ENCODE measurements at regions not wholly inside any gene's neighbourhood (a gene's known extent, or its start where the extent isn't known, plus 50 kb on each side); places are given as distances from the start of the nearest gene placed in this dataset.
A peak's percentile ranks its signal among the peaks of the same experiment; 100 is the strongest.

- no peak overlapping the region for H3K27ac ChIP-seq (ENCODE audit: low read length)
- H3K4me3 ChIP-seq (ENCODE audit: low read depth in 1 of 2, low read length in 2 of 2): no peak overlapping the region
- no peaks in the 10 kb centered on the region for H3K9me3 ChIP-seq (ENCODE audit: control insufficient read depth in 1 of 2, low read length in 2 of 2)
Measured at GRCh38 chr21:33978585-33978984, 63.0 kb upstream of the ATP5PO start.

GRCh38 chr21:33977721-33978369, 62.2 kb upstream of the ATP5PO start:
- peaks cover 0 to 11% of the 10 kb centered on the region in 2 donors for H3K4me1 ChIP-seq (ENCODE audit: control insufficient read depth in 1 of 2, insufficient read depth in 2 of 2, low read length in 2 of 2)

More at GRCh38 chr21:33978585-33978984, 63.0 kb upstream of the ATP5PO start:
- no peaks in the 10 kb centered on the region for H3K27me3 ChIP-seq (ENCODE audit: low read depth, low read length)
- no peaks in the 10 kb centered on the region for H3K36me3 ChIP-seq (ENCODE audit: control insufficient read depth in 1 of 2, insufficient read depth in 2 of 2, low read length in 2 of 2)
- H3K4me1 ChIP-seq (ENCODE audit: control insufficient read depth in 1 of 2, insufficient read depth in 2 of 2, low read length in 2 of 2): peaks cover 0 to 11% of the 10 kb centered on the region in 2 donors

GRCh38 chr21:33977017-33977720, 61.6 kb upstream of the ATP5PO start:
- Histone ChIP-seq H3K4me1 (ENCODE audit: control insufficient read depth in 1 of 2, insufficient read depth in 2 of 2, low read length in 2 of 2) (peaks cover 0 to 11% of the 10 kb centered on the region in 2 donors), H3K36me3 (ENCODE audit: control insufficient read depth in 1 of 2, insufficient read depth in 2 of 2, low read length in 2 of 2) (no peaks in the 10 kb centered on the region), H3K27me3 (ENCODE audit: low read depth, low read length) (no peaks in the 10 kb centered on the region), H3K27ac (ENCODE audit: low read length) (no peak overlapping the region), H3K4me3 (ENCODE audit: low read depth in 1 of 2, low read length in 2 of 2) (no peak overlapping the region), H3K9me3 (ENCODE audit: control insufficient read depth in 1 of 2, low read length in 2 of 2) (no peaks in the 10 kb centered on the region)

More at GRCh38 chr21:33977721-33978369, 62.2 kb upstream of the ATP5PO start:
- Histone ChIP-seq H3K27me3 (ENCODE audit: low read depth, low read length) (no peaks in the 10 kb centered on the region), H3K27ac (ENCODE audit: low read length) (no peak overlapping the region), H3K9me3 (ENCODE audit: control insufficient read depth in 1 of 2, low read length in 2 of 2) (no peaks in the 10 kb centered on the region), H3K4me3 (ENCODE audit: low read depth in 1 of 2, low read length in 2 of 2) (no peak overlapping the region), H3K36me3 (ENCODE audit: control insufficient read depth in 1 of 2, insufficient read depth in 2 of 2, low read length in 2 of 2) (no peaks in the 10 kb centered on the region)

GRCh38 chr21:33976082-33977016, 60.7 kb upstream of the ATP5PO start:
- H3K27ac ChIP-seq (ENCODE audit: low read length): peak overlapping the region; percentile 9

GRCh38 chr21:33975548-33976081, 60.0 kb upstream of the ATP5PO start:
- Histone ChIP-seq H3K4me1 (ENCODE audit: control insufficient read depth in 1 of 2, insufficient read depth in 2 of 2, low read length in 2 of 2) (peaks cover 0 to 11% of the 10 kb centered on the region in 2 donors), H3K4me3 (ENCODE audit: low read depth in 1 of 2, low read length in 2 of 2) (no peak overlapping the region), H3K36me3 (ENCODE audit: control insufficient read depth in 1 of 2, insufficient read depth in 2 of 2, low read length in 2 of 2) (no peaks in the 10 kb centered on the region), H3K9me3 (ENCODE audit: control insufficient read depth in 1 of 2, low read length in 2 of 2) (no peaks in the 10 kb centered on the region), H3K27me3 (ENCODE audit: low read depth, low read length) (no peaks in the 10 kb centered on the region), H3K27ac (ENCODE audit: low read length) (peak overlapping the region; percentile 9)

More at GRCh38 chr21:33976082-33977016, 60.7 kb upstream of the ATP5PO start:
- Histone ChIP-seq H3K36me3 (ENCODE audit: control insufficient read depth in 1 of 2, insufficient read depth in 2 of 2, low read length in 2 of 2) (no peaks in the 10 kb centered on the region), H3K4me1 (ENCODE audit: control insufficient read depth in 1 of 2, insufficient read depth in 2 of 2, low read length in 2 of 2) (peaks cover 0 to 11% of the 10 kb centered on the region in 2 donors), H3K27me3 (ENCODE audit: low read depth, low read length) (no peaks in the 10 kb centered on the region), H3K9me3 (ENCODE audit: control insufficient read depth in 1 of 2, low read length in 2 of 2) (no peaks in the 10 kb centered on the region), H3K4me3 (ENCODE audit: low read depth in 1 of 2, low read length in 2 of 2) (no peak overlapping the region)

GRCh38 chr21:33974513-33975468, 59.2 kb upstream of the ATP5PO start:
- Histone ChIP-seq H3K36me3 (ENCODE audit: control insufficient read depth in 1 of 2, insufficient read depth in 2 of 2, low read length in 2 of 2) (no peaks in the 10 kb centered on the region), H3K9me3 (ENCODE audit: control insufficient read depth in 1 of 2, low read length in 2 of 2) (no peaks in the 10 kb centered on the region), H3K4me3 (ENCODE audit: low read depth in 1 of 2, low read length in 2 of 2) (no peak overlapping the region), H3K4me1 (ENCODE audit: control insufficient read depth in 1 of 2, insufficient read depth in 2 of 2, low read length in 2 of 2) (peaks cover 0 to 11% of the 10 kb centered on the region in 2 donors), H3K27me3 (ENCODE audit: low read depth, low read length) (no peaks in the 10 kb centered on the region), H3K27ac (ENCODE audit: low read length) (no peak overlapping the region)

GRCh38 chr21:33973268-33973667, 57.7 kb upstream of the ATP5PO start:
- Histone ChIP-seq H3K27me3 (ENCODE audit: low read depth, low read length) (no peaks in the 10 kb centered on the region), H3K27ac (ENCODE audit: low read length) (no peak overlapping the region), H3K4me3 (ENCODE audit: low read depth in 1 of 2, low read length in 2 of 2) (no peak overlapping the region), H3K36me3 (ENCODE audit: control insufficient read depth in 1 of 2, insufficient read depth in 2 of 2, low read length in 2 of 2) (no peaks in the 10 kb centered on the region), H3K9me3 (ENCODE audit: control insufficient read depth in 1 of 2, low read length in 2 of 2) (no peaks in the 10 kb centered on the region), H3K4me1 (ENCODE audit: control insufficient read depth in 1 of 2, insufficient read depth in 2 of 2, low read length in 2 of 2) (peaks cover 6 to 11% of the 10 kb centered on the region in 2 donors)

- H3K36me3 ChIP-seq (ENCODE audit: control insufficient read depth in 1 of 2, insufficient read depth in 2 of 2, low read length in 2 of 2): no peaks in the 10 kb centered on the region
- peaks cover 6 to 11% of the 10 kb centered on the region in 2 donors for H3K4me1 ChIP-seq (ENCODE audit: control insufficient read depth in 1 of 2, insufficient read depth in 2 of 2, low read length in 2 of 2)
- no peak overlapping the region for H3K4me3 ChIP-seq (ENCODE audit: low read depth in 1 of 2, low read length in 2 of 2)
- no peaks in the 10 kb centered on the region for H3K27me3 ChIP-seq (ENCODE audit: low read depth, low read length)
- H3K9me3 ChIP-seq (ENCODE audit: control insufficient read depth in 1 of 2, low read length in 2 of 2): no peaks in the 10 kb centered on the region
- no peak overlapping the region for H3K27ac ChIP-seq (ENCODE audit: low read length)
Measured at GRCh38 chr21:33972539-33972938, 56.9 kb upstream of the ATP5PO start.

- Histone ChIP-seq H3K27me3 (ENCODE audit: low read depth, low read length) (no peaks in the 10 kb centered on the region), H3K9me3 (ENCODE audit: control insufficient read depth in 1 of 2, low read length in 2 of 2) (no peaks in the 10 kb centered on the region), H3K4me1 (ENCODE audit: control insufficient read depth in 1 of 2, insufficient read depth in 2 of 2, low read length in 2 of 2) (peaks cover 6 to 11% of the 10 kb centered on the region in 2 donors), H3K27ac (ENCODE audit: low read length) (no peak overlapping the region), H3K36me3 (ENCODE audit: control insufficient read depth in 1 of 2, insufficient read depth in 2 of 2, low read length in 2 of 2) (no peaks in the 10 kb centered on the region), H3K4me3 (ENCODE audit: low read depth in 1 of 2, low read length in 2 of 2) (no peak overlapping the region)
Measured at GRCh38 chr21:33971492-33972013, 55.9 kb upstream of the ATP5PO start.

- H3K27ac ChIP-seq (ENCODE audit: low read length): peak overlapping the region; percentile 41
- H3K27me3 ChIP-seq (ENCODE audit: low read depth, low read length): no peaks in the 10 kb centered on the region
- no peaks in the 10 kb centered on the region for H3K9me3 ChIP-seq (ENCODE audit: control insufficient read depth in 1 of 2, low read length in 2 of 2)
- no peaks in the 10 kb centered on the region for H3K36me3 ChIP-seq (ENCODE audit: control insufficient read depth in 1 of 2, insufficient read depth in 2 of 2, low read length in 2 of 2)
- H3K4me1 ChIP-seq (ENCODE audit: control insufficient read depth in 1 of 2, insufficient read depth in 2 of 2, low read length in 2 of 2): peaks cover 3 to 6% of the 10 kb centered on the region in 2 donors
- no peak overlapping the region for H3K4me3 ChIP-seq (ENCODE audit: low read depth in 1 of 2, low read length in 2 of 2)
Measured at GRCh38 chr21:33969581-33969980, 54.0 kb upstream of the ATP5PO start.
